ENCODE measurements at regions not wholly inside any gene's neighbourhood (a gene's known extent, or its start where the extent isn't known, plus 50 kb on each side); places are given as distances from the start of the nearest gene placed in this dataset.

DNA sequence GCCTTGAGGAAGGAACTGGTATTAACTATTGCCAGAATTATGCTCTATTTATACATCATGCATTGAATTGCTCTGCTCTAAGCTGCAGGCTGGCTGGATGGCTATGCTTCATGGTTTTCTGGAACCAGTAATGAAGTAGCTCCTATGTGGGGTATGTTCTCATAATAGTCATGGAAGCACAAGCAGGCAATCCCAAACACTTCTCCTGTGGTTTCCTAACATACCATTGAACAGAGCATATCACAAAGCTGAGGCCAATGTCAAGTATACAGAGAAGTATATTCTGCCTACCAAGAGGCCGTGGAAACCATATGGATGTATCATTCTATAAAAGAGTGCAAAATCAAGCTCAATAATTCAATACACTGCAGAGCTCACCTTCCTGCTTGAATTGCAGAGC is 1752.4 kb upstream of the FLRT2 start:
- TF ChIP-seq, protein P1, sequence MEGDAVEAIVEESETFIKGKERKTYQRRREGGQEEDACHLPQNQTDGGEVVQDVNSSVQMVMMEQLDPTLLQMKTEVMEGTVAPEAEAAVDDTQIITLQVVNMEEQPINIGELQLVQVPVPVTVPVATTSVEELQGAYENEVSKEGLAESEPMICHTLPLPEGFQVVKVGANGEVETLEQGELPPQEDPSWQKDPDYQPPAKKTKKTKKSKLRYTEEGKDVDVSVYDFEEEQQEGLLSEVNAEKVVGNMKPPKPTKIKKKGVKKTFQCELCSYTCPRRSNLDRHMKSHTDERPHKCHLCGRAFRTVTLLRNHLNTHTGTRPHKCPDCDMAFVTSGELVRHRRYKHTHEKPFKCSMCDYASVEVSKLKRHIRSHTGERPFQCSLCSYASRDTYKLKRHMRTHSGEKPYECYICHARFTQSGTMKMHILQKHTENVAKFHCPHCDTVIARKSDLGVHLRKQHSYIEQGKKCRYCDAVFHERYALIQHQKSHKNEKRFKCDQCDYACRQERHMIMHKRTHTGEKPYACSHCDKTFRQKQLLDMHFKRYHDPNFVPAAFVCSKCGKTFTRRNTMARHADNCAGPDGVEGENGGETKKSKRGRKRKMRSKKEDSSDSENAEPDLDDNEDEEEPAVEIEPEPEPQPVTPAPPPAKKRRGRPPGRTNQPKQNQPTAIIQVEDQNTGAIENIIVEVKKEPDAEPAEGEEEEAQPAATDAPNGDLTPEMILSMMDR (IDR thresholded peaks at IDR 0.05) = no peak
- no peak for TF ChIP-seq POLR2AphosphoS5 (IDR thresholded peaks at IDR 0.05)

Data from upper lobe of left lung (tissue), 4 donors.